ENCODE measurements at regions not wholly inside any gene's neighbourhood (a gene's known extent, or its start where the extent isn't known, plus 50 kb on each side); places are given as distances from the start of the nearest gene placed in this dataset.
A peak's percentile ranks its signal among the peaks of the same experiment; 100 is the strongest.

- H3K4me3 ChIP-seq (ENCODE audit: low read depth, low read length), result no peak overlapping the region
- DNase-seq (ENCODE audit: low read depth), result no peak
- no peak for TF ChIP-seq CTCF (IDR thresholded peaks at IDR 0.05; ENCODE audit: insufficient read depth, low read depth, low read length, missing control alignments)
These were observed 188.1 kb downstream of the IPO8 start for GRCh38 chr12:30507576-30507975.

- H3K4me3 ChIP-seq (ENCODE audit: low read depth, low read length), result peak overlapping the region; percentile 12; the same call in 1 of the 2 replicates
- TF ChIP-seq CTCF (IDR thresholded peaks at IDR 0.05; ENCODE audit: insufficient read depth, low read depth, low read length, missing control alignments), result no peak
- DNase-seq (ENCODE audit: low read depth), result no peak
These were observed 189.3 kb downstream of the IPO8 start for GRCh38 chr12:30506411-30506810.

- H3K4me3 ChIP-seq (ENCODE audit: low read depth, low read length), result no peak overlapping the region
- no peak for TF ChIP-seq CTCF (IDR thresholded peaks at IDR 0.05; ENCODE audit: insufficient read depth, low read depth, low read length, missing control alignments)
- no peak for DNase-seq (ENCODE audit: low read depth)
These were observed 194.0 kb downstream of the IPO8 start for GRCh38 chr12:30501718-30502117.

- no peak for DNase-seq (ENCODE audit: low read depth)
- no peak overlapping the region for H3K4me3 ChIP-seq (ENCODE audit: low read depth, low read length)
- TF ChIP-seq CTCF (IDR thresholded peaks at IDR 0.05; ENCODE audit: insufficient read depth, low read depth, low read length, missing control alignments), result no peak
These were observed 195.1 kb downstream of the IPO8 start for GRCh38 chr12:30500532-30500931.

GRCh38 chr12:30485230-30485890, 210.3 kb downstream of the IPO8 start:
- no peak overlapping the region for H3K4me3 ChIP-seq (ENCODE audit: low read depth, low read length)
- DNase-seq (ENCODE audit: low read depth), result no peak
- TF ChIP-seq CTCF (IDR thresholded peaks at IDR 0.05; ENCODE audit: insufficient read depth, low read depth, low read length, missing control alignments), result no peak

GRCh38 chr12:30484658-30485057, 211.0 kb downstream of the IPO8 start:
- TF ChIP-seq CTCF (IDR thresholded peaks at IDR 0.05; ENCODE audit: insufficient read depth, low read depth, low read length, missing control alignments), result no peak
- no peak for DNase-seq (ENCODE audit: low read depth)
- no peak overlapping the region for H3K4me3 ChIP-seq (ENCODE audit: low read depth, low read length)

- DNase-seq (ENCODE audit: low read depth), result no peak
- no peak for TF ChIP-seq CTCF (IDR thresholded peaks at IDR 0.05; ENCODE audit: insufficient read depth, low read depth, low read length, missing control alignments)
- no peak overlapping the region for H3K4me3 ChIP-seq (ENCODE audit: low read depth, low read length)
These were observed 213.0 kb downstream of the IPO8 start for GRCh38 chr12:30482650-30483049.
